ENCODE measurements at regions not wholly inside any gene's neighbourhood (a gene's known extent, or its start where the extent isn't known, plus 50 kb on each side); places are given as distances from the start of the nearest gene placed in this dataset.
A peak's percentile ranks its signal among the peaks of the same experiment; 100 is the strongest.

DNA sequence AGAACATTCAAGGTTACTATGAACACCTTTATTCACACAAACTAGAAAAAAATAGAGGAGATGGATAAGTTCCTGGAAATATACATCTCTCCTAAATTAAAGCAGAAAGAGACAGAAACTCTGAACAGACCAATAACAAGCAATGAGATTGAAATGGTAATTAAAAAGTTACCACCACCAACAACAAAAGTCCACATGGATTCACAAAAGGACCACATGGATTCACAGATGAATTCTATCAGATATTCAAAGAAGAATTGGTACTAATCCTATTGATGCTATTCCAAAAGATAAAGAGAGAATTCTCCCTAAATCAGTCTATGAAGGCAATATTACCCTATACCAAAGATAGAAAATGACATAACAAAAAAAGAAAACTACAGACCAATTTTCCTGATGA is 518.9 kb downstream of the PRDM9 start:
- no peak overlapping the region for H3K4me2 ChIP-seq
- no peak for ATAC-seq

GRCh38 chr5:24042688-24043087 is 535.3 kb downstream of the PRDM9 start:
- CTCF ChIA-PET, result no interaction called here
- WGBS (ENCODE audit: missing lambda C conversion rate), result 7% methylated on average over 2 of the region's 2 CpGs
- POLR2A ChIA-PET, result no interaction called here

More for the DNA sequence above, 518.9 kb downstream of the PRDM9 start:
- TF ChIP-seq FOSB (CRISPR knock-in tag; IDR thresholded peaks at IDR 0.05), result no peak
- TF ChIP-seq HES2 (IDR thresholded peaks at IDR 0.05), result no peak
- TF ChIP-seq MAFK (IDR thresholded peaks at IDR 0.05; ENCODE audit: partially characterized antibody), result no peak
- no peak for TF ChIP-seq RCOR1 (IDR thresholded peaks at IDR 0.05; ENCODE audit: low read depth, low read length)
- no peak for TF ChIP-seq EHMT2 (IDR thresholded peaks at IDR 0.05; ENCODE audit: low read depth)
- TF ChIP-seq PBX3 (IDR thresholded peaks at IDR 0.05), result no peak
- no peak for TF ChIP-seq MYC (IDR thresholded peaks at IDR 0.05; ENCODE audit: borderline replicate concordance, low read length)
- TF ChIP-seq ZSCAN20 (CRISPR knock-in tag; IDR thresholded peaks at IDR 0.05), result no peak
- no peak for TF ChIP-seq NFE2L2 (conservative IDR thresholded peaks at IDR 0.05; ENCODE audit: low read length)
- TF ChIP-seq HEYL (CRISPR knock-in tag; IDR thresholded peaks at IDR 0.05), result no peak
- TF ChIP-seq POLR2AphosphoS2 (conservative IDR thresholded peaks at IDR 0.05; ENCODE audit: low read length), result no peak
- TF ChIP-seq HOXA7 (CRISPR knock-in tag; IDR thresholded peaks at IDR 0.05), result no peak
- TF ChIP-seq JUNB (IDR thresholded peaks at IDR 0.05), result no peak
- TF ChIP-seq EHF (CRISPR knock-in tag; IDR thresholded peaks at IDR 0.05), result no peak
- no peak for TF ChIP-seq RFX5 (IDR thresholded peaks at IDR 0.05)
- no peak for TF ChIP-seq CBX2 (IDR thresholded peaks at IDR 0.05; ENCODE audit: borderline replicate concordance, low read depth)
- TF ChIP-seq, protein P1, sequence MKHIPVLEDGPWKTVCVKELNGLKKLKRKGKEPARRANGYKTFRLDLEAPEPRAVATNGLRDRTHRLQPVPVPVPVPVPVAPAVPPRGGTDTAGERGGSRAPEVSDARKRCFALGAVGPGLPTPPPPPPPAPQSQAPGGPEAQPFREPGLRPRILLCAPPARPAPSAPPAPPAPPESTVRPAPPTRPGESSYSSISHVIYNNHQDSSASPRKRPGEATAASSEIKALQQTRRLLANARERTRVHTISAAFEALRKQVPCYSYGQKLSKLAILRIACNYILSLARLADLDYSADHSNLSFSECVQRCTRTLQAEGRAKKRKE (CRISPR knock-in tag; IDR thresholded peaks at IDR 0.05; ENCODE audit: low read depth), result no peak
- FAIRE-seq (no peak), DNase-seq (ENCODE audit: low read depth in 1 of 2, low spot score in 1 of 2) (no peak)
- CTCF ChIA-PET, result no interaction called here
- Histone ChIP-seq H3K4me1 (no peaks in the 10 kb centered on the region), H3K9me3 (no peaks in the 10 kb centered on the region), H3K27ac (no peak overlapping the region), H3K4me3 (no peak overlapping the region)
- POLR2A ChIA-PET, result no interaction called here

GRCh38 chr5:24045046-24045445 is 537.6 kb downstream of the PRDM9 start:
- TF ChIP-seq CBX2 (IDR thresholded peaks at IDR 0.05; ENCODE audit: borderline replicate concordance, low read depth) (no peak), RAD21 (conservative IDR thresholded peaks at IDR 0.05 in 1 of 2, IDR thresholded peaks at IDR 0.05 in 1 of 2) (no peak)
- H3K4me2 ChIP-seq, result no peak overlapping the region
- FAIRE-seq, result no peak
- no peaks in the 10 kb centered on the region for H3K4me1 ChIP-seq
- no peaks in the 10 kb centered on the region for H3K9me3 ChIP-seq
- ChIA-PET POLR2A (no interaction called here), CTCF (no interaction called here)
- no peak for DNase-seq (ENCODE audit: low read depth in 1 of 2, low spot score in 1 of 2)
- H3K4me3 ChIP-seq, result no peak overlapping the region
- ATAC-seq, result no peak
- no peak overlapping the region for H3K27ac ChIP-seq

More at GRCh38 chr5:24042688-24043087, 535.3 kb downstream of the PRDM9 start:
- Histone ChIP-seq H3K9me3 (no peaks in the 10 kb centered on the region), H3K4me1 (no peaks in the 10 kb centered on the region), H3K4me2 (no peak overlapping the region), H3K27ac (no peak overlapping the region), H3K4me3 (no peak overlapping the region)
- TF ChIP-seq TP53 (CRISPR knock-in tag; IDR thresholded peaks at IDR 0.05), result no peak
- TF ChIP-seq NFE2L2 (conservative IDR thresholded peaks at IDR 0.05; ENCODE audit: low read length), result no peak
- TF ChIP-seq HOXA7 (CRISPR knock-in tag; IDR thresholded peaks at IDR 0.05), result no peak
- no peak for TF ChIP-seq POLR2AphosphoS2 (conservative IDR thresholded peaks at IDR 0.05; ENCODE audit: low read length)
- DNase-seq (ENCODE audit: low read depth in 1 of 2, low spot score in 1 of 2) (no peak), FAIRE-seq (no peak), ATAC-seq (no peak)

- no peak for FAIRE-seq
- WGBS (ENCODE audit: missing lambda C conversion rate), result 9% methylated on average over 2 of the region's 2 CpGs
- no peak overlapping the region for H3K4me2 ChIP-seq
Measured at GRCh38 chr5:24053737-24054136, 546.3 kb downstream of the PRDM9 start.

More at GRCh38 chr5:24053737-24054136, 546.3 kb downstream of the PRDM9 start:
- ChIA-PET POLR2A (no interaction called here), CTCF (no interaction called here)
- DNase-seq (ENCODE audit: low read depth in 1 of 2, low spot score in 1 of 2) (no peak), ATAC-seq (no peak)
- TF ChIP-seq MAFK (IDR thresholded peaks at IDR 0.05; ENCODE audit: partially characterized antibody) (peak; percentile 87), RNF2 (IDR thresholded peaks at IDR 0.05; ENCODE audit: borderline replicate concordance, low read depth) (no peak)
- no peaks in the 10 kb centered on the region for H3K4me1 ChIP-seq
- no peak overlapping the region for H3K4me3 ChIP-seq
- no peak overlapping the region for H3K27ac ChIP-seq
- H3K9me3 ChIP-seq, result no peaks in the 10 kb centered on the region
